Upper lobe of right lung (tissue), 1 donor: ENCODE measurements at regions not wholly inside any gene's neighbourhood (a gene's known extent, or its start where the extent isn't known, plus 50 kb on each side); places are given as distances from the start of the nearest gene placed in this dataset.

Source experiments
- ATAC-seq: fragments of 200-7000 bp; cut with Tn5 transposase; one replicate; pipeline ENCODE4 v1.9.1; 2020; ENCODE audit warnings: mild to moderate bottlenecking, moderate library complexity
- DNase-seq: peaks from one replicate; pipeline ENCODE4 v3.0.0-alpha.2; 2020
- H3K27ac ChIP-seq: fragments of 200-600 bp; one replicate; pipeline ENCODE4 v1.8.0; 2022
- H3K27me3 ChIP-seq: fragments of 200-600 bp; one replicate; pipeline ENCODE4 v1.8.0; 2022; ENCODE audit warnings: mild to moderate bottlenecking
- H3K36me3 ChIP-seq: fragments of 200-600 bp; one replicate; pipeline ENCODE4 v1.8.0; 2022
- H3K4me1 ChIP-seq: fragments of 200-600 bp; one replicate; pipeline ENCODE4 v1.8.0; 2022
- H3K4me3 ChIP-seq: fragments of 200-600 bp; one replicate; pipeline ENCODE4 v1.8.0; 2022; ENCODE audit warnings: mild to moderate bottlenecking
- H3K9me3 ChIP-seq: fragments of 200-600 bp; one replicate; pipeline ENCODE4 v1.8.0; 2022
- CTCF ChIP-seq: fragments of 200-600 bp; IDR thresholded peaks from one replicate; pipeline ENCODE4 v1.8.0; 2022; ENCODE audit warnings: antibody characterized with exemption
- intact Hi-C: fragments of 100-400 bp; cut with DNase I; formaldehyde crosslinking; loops from one replicate; pipeline ENCODE4 v1.11.0; 2022
- donor health status: DM: no; HTN: yes; CAD: no; lungs with severe emphysema.

- H3K36me3 ChIP-seq = no peaks in the 10 kb centered on the region
- TF ChIP-seq CTCF = no peak
- no peaks in the 10 kb centered on the region for H3K4me1 ChIP-seq
- H3K9me3 ChIP-seq = no peaks in the 10 kb centered on the region
- H3K27me3 ChIP-seq = no peaks in the 10 kb centered on the region
- no peak for DNase-seq
- intact Hi-C loops = no loop called here
- no peak overlapping the region for H3K4me3 ChIP-seq
- no peak overlapping the region for H3K27ac ChIP-seq
- no peak for ATAC-seq
Measured at GRCh38 chr2:14232217-14232616, 400.3 kb upstream of the LRATD1 start.

GRCh38 chr2:14234911-14235310, 397.6 kb upstream of the LRATD1 start:
- DNase-seq (no peak), ATAC-seq (no peak)
- no peak overlapping the region for H3K27ac ChIP-seq
- TF ChIP-seq CTCF = no peak
- H3K4me3 ChIP-seq = no peak overlapping the region
- H3K4me1 ChIP-seq = no peaks in the 10 kb centered on the region
- no peaks in the 10 kb centered on the region for H3K36me3 ChIP-seq
- H3K9me3 ChIP-seq = no peaks in the 10 kb centered on the region
- intact Hi-C loops = no loop called here
- no peaks in the 10 kb centered on the region for H3K27me3 ChIP-seq

GRCh38 chr2:14235667-14236066, 396.9 kb upstream of the LRATD1 start:
- ATAC-seq = no peak
- no peak overlapping the region for H3K4me3 ChIP-seq
- H3K27me3 ChIP-seq = no peaks in the 10 kb centered on the region
- H3K9me3 ChIP-seq = no peaks in the 10 kb centered on the region
- DNase-seq = no peak
- H3K27ac ChIP-seq = no peak overlapping the region
- H3K36me3 ChIP-seq = no peaks in the 10 kb centered on the region
- intact Hi-C loops = no loop called here
- H3K4me1 ChIP-seq = no peaks in the 10 kb centered on the region
- TF ChIP-seq CTCF = no peak

GRCh38 chr2:14237902-14238301, 394.6 kb upstream of the LRATD1 start:
- no peaks in the 10 kb centered on the region for H3K9me3 ChIP-seq
- intact Hi-C loops = no loop called here
- TF ChIP-seq CTCF = no peak

GRCh38 chr2:14239605-14240004, 392.9 kb upstream of the LRATD1 start:
- Histone ChIP-seq H3K4me3 (no peak overlapping the region), H3K4me1 (no peaks in the 10 kb centered on the region), H3K27me3 (no peaks in the 10 kb centered on the region), H3K9me3 (no peaks in the 10 kb centered on the region), H3K36me3 (no peaks in the 10 kb centered on the region), H3K27ac (no peak overlapping the region)
- intact Hi-C loops = no loop called here
- TF ChIP-seq CTCF = no peak
- DNase-seq (no peak), ATAC-seq (no peak)

More at GRCh38 chr2:14237902-14238301, 394.6 kb upstream of the LRATD1 start:
- DNase-seq (no peak), ATAC-seq (no peak)
- Histone ChIP-seq H3K4me3 (no peak overlapping the region), H3K4me1 (no peaks in the 10 kb centered on the region), H3K36me3 (no peaks in the 10 kb centered on the region), H3K27ac (no peak overlapping the region), H3K27me3 (no peaks in the 10 kb centered on the region)

GRCh38 chr2:14240868-14241267, 391.6 kb upstream of the LRATD1 start:
- H3K9me3 ChIP-seq = no peaks in the 10 kb centered on the region
- H3K36me3 ChIP-seq = no peaks in the 10 kb centered on the region
- no peak for TF ChIP-seq CTCF
- intact Hi-C loops = no loop called here
- H3K27ac ChIP-seq = no peak overlapping the region
- H3K27me3 ChIP-seq = no peaks in the 10 kb centered on the region
- no peak overlapping the region for H3K4me3 ChIP-seq
- no peaks in the 10 kb centered on the region for H3K4me1 ChIP-seq
- DNase-seq (no peak), ATAC-seq (no peak)
